Kidney tubule cell (primary cell): ENCODE measurements at regions not wholly inside any gene's neighbourhood (a gene's known extent, or its start where the extent isn't known, plus 50 kb on each side); places are given as distances from the start of the nearest gene placed in this dataset.

ENCODE experiments used
- DNase-seq: peaks from one replicate; pipeline ENCODE4 v3.0.0-alpha.2; 2018; ENCODE audit warnings: low spot score

DNA sequence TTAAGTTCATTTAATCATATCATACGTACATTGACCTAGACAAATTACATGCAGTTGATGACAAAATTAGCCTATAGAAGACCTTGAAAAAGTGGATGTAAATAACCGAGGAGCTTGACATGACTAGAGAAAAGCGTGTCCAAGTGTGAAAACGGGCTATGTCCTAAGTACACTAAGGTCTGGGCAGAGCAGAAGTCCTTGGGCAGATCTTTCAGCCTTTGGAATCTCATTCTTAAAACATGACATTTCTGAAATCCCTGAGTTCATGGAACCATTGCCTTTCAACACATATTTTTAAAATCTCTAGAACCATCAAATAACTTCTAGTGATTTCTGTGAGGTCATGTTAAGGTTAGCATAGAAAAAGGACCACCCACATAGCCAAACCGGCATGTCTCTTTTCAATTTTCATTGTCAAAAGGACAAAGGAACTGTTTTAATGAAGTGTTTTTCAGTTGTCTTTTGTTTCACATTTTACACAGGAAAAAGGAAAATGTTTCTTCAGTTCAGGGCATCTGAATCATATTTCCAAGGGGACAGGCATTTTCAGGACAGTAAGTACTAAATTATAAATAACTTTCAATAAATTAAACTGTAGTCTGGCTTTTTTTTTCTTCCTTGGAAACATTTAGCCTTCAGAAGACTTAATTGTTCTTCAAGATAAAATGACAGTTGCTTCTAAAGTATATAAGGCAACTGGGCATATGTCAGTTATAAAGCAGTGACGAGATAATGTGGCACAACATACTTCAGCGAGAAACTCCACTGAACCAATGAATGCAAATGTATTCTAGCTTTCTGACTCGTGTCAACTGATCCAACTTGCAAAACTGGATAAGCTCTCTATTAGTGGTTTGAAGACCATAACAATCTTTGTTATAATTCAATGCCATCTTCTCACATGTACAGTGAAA lies 416.8 kb downstream of the NFIB start:
- no peak for DNase-seq

DNA sequence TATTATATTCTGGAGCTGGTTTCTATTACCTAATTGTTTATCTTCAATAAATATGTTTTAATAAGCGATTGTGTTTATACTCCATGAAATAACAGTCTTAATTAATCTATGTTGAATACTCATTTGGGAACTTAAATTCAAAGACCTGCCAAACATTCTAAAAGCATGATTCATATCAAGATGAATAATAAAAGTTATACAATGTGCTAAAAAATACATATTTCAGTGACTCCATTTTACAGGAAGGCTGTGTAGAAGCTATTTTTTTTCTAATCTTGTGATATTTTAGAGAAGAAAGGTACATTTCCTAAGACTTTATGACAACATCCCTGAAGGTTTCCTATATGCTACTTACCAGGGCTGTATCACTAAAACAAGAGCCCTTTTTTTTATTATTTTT lies 417.9 kb downstream of the NFIB start:
- no peak for DNase-seq

DNA sequence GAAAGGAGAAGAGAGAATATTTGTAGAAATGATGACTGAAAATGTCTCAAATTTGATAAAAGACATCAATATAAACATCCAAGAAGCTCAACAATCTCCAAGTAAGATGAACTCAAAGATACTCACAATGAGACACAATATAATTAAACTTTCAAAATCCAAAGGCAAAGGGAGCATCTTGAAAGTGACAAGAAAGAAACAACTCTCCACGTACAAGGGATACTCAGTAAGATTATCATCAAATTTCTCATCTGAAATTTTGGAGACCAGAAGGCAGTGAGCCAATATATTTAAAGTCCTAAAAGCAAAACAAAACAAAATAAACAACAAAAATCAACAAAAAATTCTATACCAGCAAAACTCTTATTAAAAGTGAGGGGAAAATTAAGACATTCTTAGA lies 428.7 kb downstream of the NFIB start:
- DNase-seq = no peak

- no peak for DNase-seq
These were observed 434.0 kb downstream of the NFIB start for GRCh38 chr9:13879981-13880380.

DNA sequence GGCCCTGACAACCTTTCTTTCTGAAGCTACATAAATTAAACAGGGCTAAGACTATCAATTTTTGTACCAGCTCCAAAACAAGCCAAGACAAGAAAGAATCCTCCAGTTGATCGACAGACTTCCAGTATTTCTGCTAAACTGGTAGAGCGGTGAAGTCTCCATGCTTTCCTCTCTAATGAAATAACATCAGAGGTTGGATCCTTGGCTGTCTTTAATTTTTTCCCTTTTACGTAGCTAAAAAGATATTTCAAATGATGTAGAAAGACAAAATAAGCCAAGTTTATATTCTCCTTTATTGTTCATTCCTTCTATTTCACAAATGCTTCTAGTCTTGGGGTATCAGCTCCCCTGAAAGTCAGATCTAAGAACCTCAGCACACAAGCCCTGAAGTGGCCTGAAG lies 434.9 kb downstream of the NFIB start:
- no peak for DNase-seq

GRCh38 chr9:13878241-13878711 lies 435.7 kb downstream of the NFIB start:
- no peak for DNase-seq

GRCh38 chr9:13876741-13877140 lies 437.2 kb downstream of the NFIB start:
- no peak for DNase-seq

DNA sequence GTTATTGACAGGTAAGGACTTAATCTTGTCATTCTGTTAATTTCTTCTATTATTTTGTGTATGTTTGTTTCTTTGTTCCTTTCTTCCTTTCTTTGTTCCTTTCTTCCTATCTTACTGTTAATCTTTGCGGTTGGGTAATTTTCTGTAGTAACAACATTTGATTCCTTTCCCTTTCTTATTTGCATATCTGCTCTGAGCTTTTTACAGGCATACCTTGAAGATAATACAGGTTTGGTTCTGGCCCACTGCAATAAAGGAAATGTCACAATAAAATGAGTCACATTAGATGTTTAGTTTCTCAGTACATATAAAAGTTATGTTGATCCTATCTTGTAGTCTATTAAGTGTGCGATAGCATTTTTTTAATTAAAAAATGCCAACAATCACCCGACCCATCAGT lies 440.7 kb downstream of the NFIB start:
- DNase-seq = no peak

GRCh38 chr9:13868336-13868735 lies 445.6 kb downstream of the NFIB start:
- DNase-seq = no peak

DNA sequence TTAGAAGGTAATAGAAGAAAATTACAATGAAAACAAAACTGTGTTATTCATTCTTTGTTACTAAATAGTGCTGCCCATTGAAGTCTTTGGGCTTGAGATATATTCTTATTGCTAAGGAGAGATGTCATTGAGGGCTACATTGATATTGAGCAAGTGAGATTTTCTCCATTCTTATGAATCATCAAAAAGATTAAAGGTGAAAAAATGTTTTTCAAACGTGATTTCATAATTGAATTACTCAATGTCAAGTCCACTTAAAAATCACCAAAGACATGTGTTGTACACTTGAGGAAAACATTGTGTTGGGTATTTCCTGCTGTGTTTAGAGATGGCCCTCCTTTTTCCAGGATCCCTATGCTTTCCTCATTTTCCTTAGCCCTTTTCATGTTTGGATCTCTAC lies 448.1 kb downstream of the NFIB start:
- no peak for DNase-seq

DNA sequence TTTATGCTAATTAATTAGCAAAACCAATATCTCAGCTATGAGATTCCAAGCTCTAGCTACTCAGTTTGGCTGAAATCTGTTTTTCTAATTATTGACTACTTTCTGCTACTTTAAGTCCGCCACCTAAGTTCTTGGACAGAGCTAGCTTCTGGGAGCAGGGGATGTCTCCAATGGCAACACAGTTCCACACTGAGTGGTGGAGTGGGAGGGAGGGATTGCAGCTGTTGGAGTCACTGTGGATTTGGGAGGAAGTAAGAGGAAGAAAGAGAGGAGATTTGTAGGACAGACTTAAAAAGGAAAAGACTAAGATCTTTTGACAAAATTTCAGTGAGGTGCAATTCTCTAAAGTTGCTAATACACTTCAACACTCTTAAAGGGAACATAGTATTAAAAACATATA lies 450.8 kb downstream of the NFIB start:
- DNase-seq = no peak

DNA sequence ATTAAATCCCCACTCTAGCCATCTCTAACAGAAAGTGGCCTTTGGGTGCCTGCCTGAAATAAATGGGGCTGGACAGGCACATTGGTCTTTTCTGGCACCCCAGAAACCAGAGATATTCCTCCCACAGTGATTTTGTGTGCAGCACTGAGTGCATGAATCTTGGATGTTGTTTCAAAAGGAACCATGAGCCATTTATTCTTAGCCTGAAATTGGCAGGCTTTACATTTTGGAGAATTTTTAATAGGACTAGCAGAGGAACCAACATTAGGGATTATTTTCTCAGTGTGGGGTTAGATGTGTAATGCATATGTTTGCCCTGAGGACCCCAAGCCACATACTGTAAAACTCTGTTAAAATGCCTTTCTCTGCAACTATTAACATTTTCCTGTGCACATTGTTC lies 451.3 kb downstream of the NFIB start:
- no peak for DNase-seq

- no peak for DNase-seq
These were observed 452.8 kb downstream of the NFIB start for GRCh38 chr9:13860946-13861640.

DNA sequence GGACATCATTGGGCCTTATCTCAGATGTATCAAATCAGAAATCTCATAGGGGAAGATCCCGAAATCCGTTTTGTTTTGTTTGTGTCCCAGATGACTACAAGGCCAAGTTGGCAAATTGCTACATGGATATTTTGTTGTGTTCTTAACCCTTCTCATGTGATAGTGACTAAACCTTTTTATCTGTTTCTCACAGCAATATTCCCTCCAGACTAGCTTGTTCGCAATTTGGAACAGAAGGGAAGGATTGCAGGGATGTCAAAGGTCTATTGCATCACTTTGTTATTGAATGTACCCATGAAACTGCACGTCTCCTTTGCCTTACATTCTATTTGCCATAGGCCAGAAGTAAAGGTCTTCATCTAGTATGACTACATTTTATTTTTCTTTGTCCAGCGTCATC lies 453.9 kb downstream of the NFIB start:
- DNase-seq = no peak

- peak; percentile 64 for DNase-seq
These were observed 456.4 kb downstream of the NFIB start for GRCh38 chr9:13857521-13857920.

GRCh38 chr9:13847270-13847669 lies 466.7 kb downstream of the NFIB start:
- DNase-seq = no peak

DNA sequence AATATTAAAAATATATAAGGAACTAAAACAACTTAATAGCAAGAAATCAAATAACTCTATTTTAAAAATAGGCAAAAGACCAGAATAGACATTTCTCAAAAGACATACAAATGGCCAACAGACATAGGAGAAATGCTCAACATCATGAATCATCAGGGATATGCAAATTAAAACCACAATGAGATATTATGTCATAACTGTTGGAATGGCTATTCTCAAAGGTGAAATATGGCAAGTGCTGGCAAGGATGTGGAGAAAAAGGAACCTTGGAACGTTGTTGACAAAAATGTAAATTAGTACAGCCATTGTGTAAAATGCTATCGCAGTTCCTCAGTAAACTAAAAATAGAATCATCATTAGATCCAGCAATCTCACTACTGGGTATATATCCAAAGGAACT lies 468.5 kb downstream of the NFIB start:
- DNase-seq = peak; percentile 43

DNA sequence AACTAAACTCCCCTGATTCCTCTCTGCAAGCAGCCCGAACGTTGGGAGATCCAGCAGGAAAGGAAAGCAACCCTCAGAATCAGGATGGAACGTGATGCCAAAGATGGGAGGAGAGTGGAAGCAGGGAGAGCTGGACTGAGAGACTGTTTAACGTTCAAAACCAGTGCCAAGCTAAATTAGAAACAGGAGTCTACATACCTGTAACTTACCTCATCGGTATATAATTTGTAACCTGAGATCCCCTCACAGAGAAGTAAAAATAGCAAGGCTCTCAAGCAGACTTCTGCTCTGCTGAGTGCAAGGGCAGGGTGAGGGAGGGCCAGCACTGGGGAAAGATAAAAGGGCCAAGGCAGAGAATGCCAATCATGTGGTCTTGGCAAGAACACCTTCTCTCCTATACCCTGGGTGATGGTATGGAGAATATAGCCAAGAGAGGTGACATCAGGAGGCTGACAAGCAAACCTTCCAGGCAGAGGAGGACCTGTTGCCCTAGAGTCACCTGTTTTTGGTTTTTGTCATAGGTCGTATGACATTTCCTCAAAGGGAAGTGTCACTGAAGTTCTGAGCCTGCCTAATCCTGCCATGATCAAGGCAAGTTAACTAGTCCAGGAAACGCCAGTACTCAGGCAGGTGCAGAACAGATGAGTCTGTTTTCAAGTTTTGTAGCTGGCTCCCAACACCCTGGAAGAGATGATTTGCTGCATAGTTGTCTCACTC lies 472.0 kb downstream of the NFIB start:
- peak; percentile 56 for DNase-seq

DNA sequence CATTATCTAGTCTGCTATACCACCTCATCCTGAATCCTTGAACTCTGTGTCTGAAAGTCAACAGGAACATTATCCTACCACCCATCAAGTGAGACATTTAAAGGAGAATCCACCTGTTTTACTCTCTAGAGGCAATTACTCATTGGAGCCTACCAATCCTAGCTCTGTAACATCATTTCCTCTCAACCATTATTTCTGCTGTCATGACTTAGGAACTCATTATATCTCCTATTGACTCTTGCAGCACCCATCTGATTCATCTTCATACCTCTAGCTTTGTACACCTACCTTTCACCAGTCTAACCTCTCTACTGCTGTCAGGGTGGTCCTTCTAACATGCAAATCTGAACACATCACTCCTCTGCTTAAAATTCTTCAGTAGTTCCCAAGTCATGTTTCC lies 481.5 kb downstream of the NFIB start:
- peak; percentile 90 for DNase-seq

DNA sequence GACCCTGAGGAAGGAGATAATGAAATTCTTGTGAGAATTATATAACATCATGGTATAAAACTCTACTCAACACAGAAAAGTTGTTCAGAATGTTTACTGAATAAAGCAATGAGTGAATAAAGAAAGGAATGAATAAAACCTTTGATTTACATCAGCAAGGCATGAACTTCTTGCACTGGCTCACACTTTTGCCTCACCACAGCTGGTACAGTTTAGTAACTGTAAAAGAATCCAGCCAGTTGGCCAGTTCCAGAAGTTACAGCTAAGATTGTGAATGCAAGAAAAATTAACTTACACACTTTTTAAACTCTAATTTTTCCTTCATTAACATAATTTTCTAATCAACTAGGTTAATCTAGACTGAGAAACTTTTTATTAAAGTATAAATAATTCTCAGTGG lies 490.9 kb downstream of the NFIB start:
- no peak for DNase-seq

GRCh38 chr9:13817754-13818278 lies 496.1 kb downstream of the NFIB start:
- DNase-seq = no peak

- no peak for DNase-seq
These were observed 497.1 kb downstream of the NFIB start for GRCh38 chr9:13816837-13817236.
